ENCODE measurements at regions not wholly inside any gene's neighbourhood (a gene's known extent, or its start where the extent isn't known, plus 50 kb on each side); places are given as distances from the start of the nearest gene placed in this dataset.

DNA sequence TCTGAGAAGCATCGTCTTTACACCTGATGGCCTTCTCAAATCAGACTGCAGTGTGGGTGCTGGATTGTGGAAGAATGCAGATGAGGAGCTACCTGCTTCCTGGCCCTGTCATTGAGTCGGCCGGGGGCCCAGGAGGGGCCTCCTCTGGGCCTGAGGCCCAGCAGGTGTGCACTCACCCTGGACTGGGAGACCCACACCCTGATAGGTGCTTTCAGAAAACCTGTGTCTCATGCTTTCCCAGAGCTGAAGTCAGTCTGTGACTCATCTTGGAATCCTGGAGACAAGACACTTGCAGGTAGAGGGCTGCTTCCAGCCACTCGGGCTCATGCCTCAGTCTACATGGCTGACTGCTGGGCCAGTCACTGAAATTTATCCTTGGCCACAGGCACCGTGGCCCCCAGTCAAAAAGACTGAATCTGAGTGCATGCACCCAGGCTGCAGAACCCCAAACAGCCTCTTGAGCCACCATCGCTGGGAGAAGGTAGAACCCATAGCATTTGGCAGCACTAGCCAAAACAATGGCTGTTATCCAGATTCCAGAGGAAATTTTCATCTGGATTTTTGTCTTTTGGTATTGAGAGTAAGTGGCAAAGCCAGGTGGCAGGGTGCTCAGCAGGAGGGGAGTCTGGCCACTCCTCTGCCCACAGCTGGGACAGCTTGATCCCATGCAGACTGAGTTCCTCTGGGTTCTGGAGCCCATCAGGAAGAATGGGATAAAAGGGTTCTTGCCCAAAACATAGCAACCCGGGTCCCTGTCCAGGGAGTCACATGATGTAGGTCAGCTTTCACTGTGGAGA is 182.0 kb upstream of the CST7 start:
- DNase-seq (no peak), ATAC-seq (ENCODE audit: low read depth) (no peak)
- Histone ChIP-seq H3K23ac (ENCODE audit: low read depth, low read length) (no peak overlapping the region), H3K27me3 (ENCODE audit: control insufficient read depth, insufficient read depth, low read length) (peaks cover 34% of the 10 kb centered on the region), H3K4me3 (ENCODE audit: insufficient read depth, low read depth, low read length) (no peak overlapping the region), H3K18ac (ENCODE audit: low read depth, low read length) (no peak overlapping the region), H2BK5ac (ENCODE audit: low read depth, low read length, poor library complexity, severe bottlenecking) (no peak overlapping the region), H3K9me1 (ENCODE audit: insufficient read depth, low read length) (no peaks in the 10 kb centered on the region), H3K4ac (ENCODE audit: low read depth, low read length) (no peak overlapping the region), H2AK9ac (replicated peaks; ENCODE audit: low read depth, low read length, poor library complexity) (no peak overlapping the region), H4K8ac (ENCODE audit: low read depth in 2 of 2, low read length in 2 of 2) (no peak overlapping the region), H3K79me1 (ENCODE audit: low read depth in 1 of 2, low read length in 2 of 2) (no peaks in the 10 kb centered on the region), H2AK5ac (ENCODE audit: low read depth, low read length) (no peak overlapping the region), H3K56ac (ENCODE audit: extremely low read depth, insufficient read depth, low read length) (no peak overlapping the region), H4K20me1 (ENCODE audit: insufficient read depth, low read length) (no peaks in the 10 kb centered on the region; the same call in 1 of the 2 replicates), H4K91ac (ENCODE audit: insufficient read depth, low read depth, low read length) (no peak overlapping the region), H2BK20ac (ENCODE audit: low read depth, low read length) (no peak overlapping the region), H2BK120ac (ENCODE audit: low read depth, low read length) (no peak overlapping the region), H3K27ac (ENCODE audit: insufficient read depth, low read length) (no peak overlapping the region), H3K36me3 (ENCODE audit: control insufficient read depth, insufficient read depth, low read length) (no peaks in the 10 kb centered on the region), H3K4me2 (ENCODE audit: low read depth, low read length) (no peak overlapping the region), H3K14ac (replicated peaks; ENCODE audit: low read depth, low read length) (no peak overlapping the region), H2AFZ (replicated peaks; ENCODE audit: low read length, poor library complexity) (no peak overlapping the region), H3K9me3 (ENCODE audit: control insufficient read depth, insufficient read depth, low read length) (no peaks in the 10 kb centered on the region), H3K4me1 (ENCODE audit: control insufficient read depth, insufficient read depth, low read length) (no peaks in the 10 kb centered on the region), H2BK15ac (ENCODE audit: low read depth, low read length) (no peak overlapping the region), H4K5ac (ENCODE audit: low read depth, low read length) (no peak overlapping the region), H3K9ac (ENCODE audit: low read depth, low read length) (no peak overlapping the region)
- POLR2A ChIA-PET (ENCODE audit: unreplicated experiment), result no interaction called here
- intact Hi-C loops (cut with micrococcal nuclease) (no loop called here), dilution Hi-C loops (cut with HindIII; ENCODE audit: low sequenced_read_pairs, unreplicated experiment) (no loop called here), in situ Hi-C loops (cut with MboI; ENCODE audit: low sequenced_read_pairs) (no loop called here)
- 56% methylated on average over 4 of the region's 7 CpGs; no CpG with 5 or more reads in 1 of the 2 experiments for WGBS, 2 experiments (ENCODE audit: extremely low coverage in 2 of 2, insufficient read length in 1 of 2)
- CTCF ChIA-PET, result no interaction called here
- TF ChIP-seq SMC3 (IDR thresholded peaks at IDR 0.05; ENCODE audit: low read depth, low read length) (no peak), NFE2L2 (IDR thresholded peaks at IDR 0.05; ENCODE audit: low read depth, low read length) (no peak), FOS (IDR thresholded peaks at IDR 0.05; ENCODE audit: low read depth, low read length) (no peak), BHLHE40 (IDR thresholded peaks at IDR 0.05; ENCODE audit: low read depth, low read length) (no peak), USF2 (IDR thresholded peaks at IDR 0.05; ENCODE audit: low read depth, low read length) (no peak), POLR2A (IDR thresholded peaks at IDR 0.05; ENCODE audit: low read depth, low read length) (no peak), ELK1 (IDR thresholded peaks at IDR 0.05; ENCODE audit: borderline replicate concordance, low read depth, low read length) (no peak), RFX5 (IDR thresholded peaks at IDR 0.05; ENCODE audit: low read depth, low read length) (no peak), MAZ (IDR thresholded peaks at IDR 0.05; ENCODE audit: borderline replicate concordance, low read depth, low read length) (no peak), MXI1 (IDR thresholded peaks at IDR 0.05; ENCODE audit: borderline replicate concordance, low read depth, low read length) (no peak), RAD21 (IDR thresholded peaks at IDR 0.05; ENCODE audit: low read length) (no peak), CHD1 (IDR thresholded peaks at IDR 0.05; ENCODE audit: low read depth, low read length) (no peak), RCOR1 (IDR thresholded peaks at IDR 0.05; ENCODE audit: insufficient replicate concordance, low read length) (no peak), CEBPB (IDR thresholded peaks at IDR 0.05; ENCODE audit: low read depth, low read length) (no peak), MAFK (IDR thresholded peaks at IDR 0.05; ENCODE audit: low read depth, low read length) (no peak)
- TF ChIP-seq, protein P1, sequence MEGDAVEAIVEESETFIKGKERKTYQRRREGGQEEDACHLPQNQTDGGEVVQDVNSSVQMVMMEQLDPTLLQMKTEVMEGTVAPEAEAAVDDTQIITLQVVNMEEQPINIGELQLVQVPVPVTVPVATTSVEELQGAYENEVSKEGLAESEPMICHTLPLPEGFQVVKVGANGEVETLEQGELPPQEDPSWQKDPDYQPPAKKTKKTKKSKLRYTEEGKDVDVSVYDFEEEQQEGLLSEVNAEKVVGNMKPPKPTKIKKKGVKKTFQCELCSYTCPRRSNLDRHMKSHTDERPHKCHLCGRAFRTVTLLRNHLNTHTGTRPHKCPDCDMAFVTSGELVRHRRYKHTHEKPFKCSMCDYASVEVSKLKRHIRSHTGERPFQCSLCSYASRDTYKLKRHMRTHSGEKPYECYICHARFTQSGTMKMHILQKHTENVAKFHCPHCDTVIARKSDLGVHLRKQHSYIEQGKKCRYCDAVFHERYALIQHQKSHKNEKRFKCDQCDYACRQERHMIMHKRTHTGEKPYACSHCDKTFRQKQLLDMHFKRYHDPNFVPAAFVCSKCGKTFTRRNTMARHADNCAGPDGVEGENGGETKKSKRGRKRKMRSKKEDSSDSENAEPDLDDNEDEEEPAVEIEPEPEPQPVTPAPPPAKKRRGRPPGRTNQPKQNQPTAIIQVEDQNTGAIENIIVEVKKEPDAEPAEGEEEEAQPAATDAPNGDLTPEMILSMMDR (conservative IDR thresholded peaks at IDR 0.05; ENCODE audit: low read depth, low read length), result no peak
- no TSS peak for BruUV-seq (replicated peaks)
